ENCODE measurements at regions not wholly inside any gene's neighbourhood (a gene's known extent, or its start where the extent isn't known, plus 50 kb on each side); places are given as distances from the start of the nearest gene placed in this dataset.

- DNase-seq (ENCODE audit: low read depth, low spot score), result no peak
Observed at GRCh38 chr3:124532071-124532470, 198.2 kb upstream of the UMPS start.

DNA sequence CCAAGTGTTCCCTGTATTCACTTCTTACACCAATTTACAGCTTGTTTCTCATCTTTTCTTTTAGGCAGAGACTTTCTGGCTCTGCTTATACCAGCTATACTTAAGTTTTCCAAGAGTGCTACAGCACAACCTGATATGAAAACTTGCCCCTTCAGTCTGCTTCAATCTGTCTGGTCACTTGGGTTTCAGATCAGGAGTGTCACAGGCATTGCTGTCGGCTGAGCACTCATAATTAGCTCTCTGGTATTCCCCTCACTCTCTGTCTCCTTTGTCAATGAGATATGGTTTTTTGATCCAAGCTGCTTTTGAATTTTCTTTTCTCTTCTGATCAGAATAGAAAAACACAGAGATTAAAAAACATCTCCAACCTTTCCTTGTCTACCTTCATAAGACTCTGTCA lies 194.9 kb upstream of the UMPS start:
- no peak for DNase-seq (ENCODE audit: low read depth, low spot score)

DNA sequence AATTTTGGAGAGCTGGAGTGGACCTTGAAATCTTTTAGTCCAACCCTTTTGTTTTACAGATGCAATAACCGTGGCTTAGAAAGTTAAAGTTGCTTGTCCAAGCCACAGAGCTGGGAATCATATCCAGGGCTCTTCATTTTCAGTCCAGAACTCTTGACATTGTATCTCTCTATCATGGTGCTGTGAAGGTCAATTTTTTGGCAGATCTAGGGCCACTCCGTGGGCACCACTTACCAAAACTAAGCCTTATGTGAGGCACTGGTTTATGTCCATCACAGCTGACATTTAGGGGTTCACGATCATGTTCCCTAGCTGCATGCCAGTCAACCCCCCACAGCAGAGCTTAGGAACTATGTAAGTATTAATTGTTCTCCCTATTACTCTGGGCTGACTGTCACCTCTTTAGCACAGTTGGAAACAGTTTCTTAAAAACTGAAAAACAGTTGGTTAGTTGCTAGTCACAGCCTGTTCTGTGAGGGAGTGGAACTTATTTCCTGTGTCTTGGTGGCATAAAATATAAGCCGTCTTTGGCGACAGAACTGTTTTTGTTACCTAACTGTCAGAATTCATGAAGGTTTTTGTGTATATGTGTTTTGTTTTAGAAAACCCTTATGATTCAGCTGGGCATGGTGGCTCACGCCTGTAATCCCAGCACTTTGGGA lies 189.6 kb upstream of the UMPS start:
- DNase-seq (ENCODE audit: low read depth, low spot score), result no peak

DNA sequence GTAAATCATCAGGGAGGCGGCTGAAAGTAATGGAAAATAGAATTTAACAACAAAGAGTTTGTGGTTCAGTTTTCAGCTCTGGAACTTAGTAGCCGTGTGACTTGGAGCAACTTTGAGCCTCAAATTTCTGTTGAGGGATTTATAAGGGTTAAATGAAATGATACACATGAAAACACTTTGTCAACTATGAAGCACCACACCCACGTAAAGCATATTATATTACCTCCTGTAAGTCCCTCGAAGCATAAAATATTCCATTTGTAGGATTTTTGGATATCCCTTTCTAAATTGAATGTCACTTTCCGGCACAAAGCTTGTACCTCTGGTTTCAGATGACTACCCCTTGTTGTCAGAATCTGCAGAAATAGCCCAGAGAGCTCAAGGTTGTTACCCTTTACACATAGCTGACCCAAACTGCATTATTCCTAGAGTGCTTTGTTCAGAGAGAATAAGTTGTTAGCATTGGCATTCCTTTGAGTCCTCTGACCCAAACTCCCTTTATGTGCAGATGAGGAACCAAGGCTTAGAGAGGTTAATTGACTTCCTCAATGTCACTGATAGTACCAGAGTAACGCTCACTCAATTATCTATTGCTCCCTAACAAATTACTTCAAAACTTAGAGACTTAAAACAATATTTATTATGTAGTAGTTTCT lies 187.9 kb upstream of the UMPS start:
- DNase-seq (ENCODE audit: low read depth, low spot score), result no peak

GRCh38 chr3:124545891-124546290 lies 184.4 kb upstream of the UMPS start:
- DNase-seq (ENCODE audit: low read depth, low spot score), result no peak

- no peak for DNase-seq (ENCODE audit: low read depth, low spot score)
Observed at GRCh38 chr3:124552224-124552623, 178.0 kb upstream of the UMPS start.

DNA sequence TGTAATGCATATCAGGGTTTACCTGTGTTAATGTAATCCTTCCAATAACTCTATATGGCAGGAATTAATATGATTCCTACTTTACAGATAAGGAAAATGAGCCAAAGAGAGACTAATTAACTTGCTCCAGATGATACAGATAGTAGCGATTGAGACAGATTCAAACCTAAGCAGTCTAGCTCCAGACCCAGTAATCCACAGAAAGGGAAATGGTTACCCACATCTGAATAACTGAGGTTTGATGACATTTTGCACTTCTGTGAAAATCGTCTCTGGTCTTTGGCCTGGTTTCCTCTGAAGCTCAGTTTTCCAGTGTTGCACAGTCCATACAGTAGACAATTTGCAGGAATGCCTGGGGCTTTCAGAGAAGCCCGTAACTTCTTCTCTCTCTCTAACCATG lies 177.1 kb upstream of the UMPS start:
- DNase-seq (ENCODE audit: low read depth, low spot score), result no peak

DNA sequence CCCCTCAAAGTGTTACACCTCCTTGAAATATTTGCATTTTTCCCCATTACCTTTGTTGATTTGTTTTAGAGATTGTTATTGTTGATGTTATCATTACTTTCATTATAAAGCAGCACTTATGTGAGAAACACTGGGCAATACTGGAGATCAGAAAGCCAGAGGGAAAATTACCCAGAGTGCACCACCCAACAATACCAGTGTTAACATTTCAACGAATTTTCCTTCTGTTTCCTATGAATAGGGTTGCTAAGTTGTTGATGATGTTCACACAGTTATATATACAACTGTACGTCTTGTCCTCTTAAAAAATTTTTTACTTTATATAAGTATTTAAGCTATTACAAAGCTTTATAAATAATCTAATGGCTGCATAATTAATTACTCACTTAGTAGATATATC lies 173.6 kb upstream of the UMPS start:
- no peak for DNase-seq (ENCODE audit: low read depth, low spot score)

GRCh38 chr3:124557433-124558232 lies 172.6 kb upstream of the UMPS start:
- peak; percentile 19 for DNase-seq (ENCODE audit: low read depth, low spot score)

DNA sequence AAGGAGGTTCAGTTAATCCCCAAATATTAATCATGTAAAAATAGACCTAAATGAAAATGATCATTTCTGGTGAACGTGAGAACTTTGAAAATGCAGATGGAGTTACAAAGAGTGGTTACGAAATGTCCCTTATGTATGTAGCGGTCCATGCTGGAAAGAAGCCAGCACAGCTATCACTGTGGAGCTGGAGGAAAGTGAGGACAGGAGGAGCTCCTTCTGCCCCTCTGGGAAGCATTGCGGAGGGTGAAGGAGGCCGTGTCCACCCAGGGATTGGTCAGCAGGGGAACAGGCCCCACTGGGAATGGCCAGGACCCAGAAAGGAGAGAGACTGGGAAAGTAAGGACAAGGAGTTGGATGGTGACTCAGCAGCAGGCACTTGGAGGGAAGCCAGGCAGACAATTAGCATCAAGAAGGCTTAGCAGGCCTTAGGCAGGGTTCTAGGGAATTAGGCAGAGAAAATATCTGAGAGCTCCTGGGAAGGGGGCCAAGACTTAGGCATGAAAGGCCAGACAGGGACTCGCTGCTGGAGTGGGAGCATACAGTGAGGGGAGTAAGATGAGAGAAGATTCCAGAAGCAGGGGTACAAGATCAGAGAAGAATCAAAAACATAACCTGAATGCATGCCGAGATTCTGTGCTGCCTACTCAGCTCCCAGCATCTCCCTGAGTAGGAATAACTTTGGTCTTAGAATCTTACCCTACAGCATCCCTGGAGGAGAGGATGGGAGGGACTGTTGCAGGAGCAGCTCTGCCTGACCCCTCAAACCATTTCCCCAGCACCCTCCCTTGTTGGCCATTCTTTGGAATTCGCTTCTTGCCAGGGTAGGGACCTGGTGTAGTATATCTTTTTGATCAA lies 171.0 kb upstream of the UMPS start:
- DNase-seq (ENCODE audit: low read depth, low spot score), result peak; percentile 77

- peak; percentile 63 for DNase-seq (ENCODE audit: low read depth, low spot score)
Observed at GRCh38 chr3:124559846-124560574, 170.2 kb upstream of the UMPS start.

DNA sequence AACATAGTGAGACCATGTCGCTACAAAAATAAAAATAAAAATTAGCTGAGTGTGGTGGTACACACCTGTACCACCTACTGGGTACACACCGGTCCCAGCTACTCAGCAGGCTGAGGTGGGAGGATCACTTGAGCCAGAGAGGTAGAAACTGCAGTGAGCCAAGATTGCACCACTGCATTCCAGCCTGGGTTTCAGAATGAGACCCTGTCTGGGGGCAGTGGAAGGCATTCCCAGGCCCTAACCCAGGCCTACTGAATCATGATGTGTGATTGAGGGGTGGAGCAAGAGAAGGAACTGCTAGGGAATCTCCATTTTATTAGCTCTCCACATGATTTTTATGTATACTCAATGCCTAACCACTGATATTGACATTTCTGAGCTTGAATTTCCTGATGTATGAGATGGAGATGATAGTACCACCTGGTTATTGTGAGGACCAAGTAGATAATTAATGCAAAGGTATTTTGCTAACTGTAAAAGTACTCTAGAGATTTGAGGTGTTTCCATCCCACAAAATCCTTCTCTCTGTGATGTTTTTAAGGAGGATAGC lies 169.5 kb upstream of the UMPS start:
- no peak for DNase-seq (ENCODE audit: low read depth, low spot score)

DNA sequence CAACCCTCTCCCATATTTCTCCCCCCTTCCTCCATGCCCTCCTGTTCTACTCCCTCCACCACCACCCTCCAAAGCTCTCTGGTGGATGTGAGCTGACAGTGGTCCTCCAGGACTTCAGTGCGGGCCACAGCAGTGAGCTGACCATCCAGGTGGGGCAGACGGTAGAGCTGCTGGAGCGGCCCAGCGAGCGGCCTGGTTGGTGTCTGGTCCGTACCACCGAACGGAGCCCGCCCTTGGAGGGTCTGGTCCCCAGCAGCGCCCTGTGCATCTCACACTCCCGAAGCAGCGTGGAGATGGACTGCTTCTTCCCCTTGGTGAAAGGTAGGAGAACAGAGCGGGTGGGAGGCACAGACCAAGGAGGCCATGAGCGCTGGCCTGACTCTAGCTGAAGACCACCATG lies 167.5 kb upstream of the UMPS start:
- no peak for DNase-seq (ENCODE audit: low read depth, low spot score)

DNA sequence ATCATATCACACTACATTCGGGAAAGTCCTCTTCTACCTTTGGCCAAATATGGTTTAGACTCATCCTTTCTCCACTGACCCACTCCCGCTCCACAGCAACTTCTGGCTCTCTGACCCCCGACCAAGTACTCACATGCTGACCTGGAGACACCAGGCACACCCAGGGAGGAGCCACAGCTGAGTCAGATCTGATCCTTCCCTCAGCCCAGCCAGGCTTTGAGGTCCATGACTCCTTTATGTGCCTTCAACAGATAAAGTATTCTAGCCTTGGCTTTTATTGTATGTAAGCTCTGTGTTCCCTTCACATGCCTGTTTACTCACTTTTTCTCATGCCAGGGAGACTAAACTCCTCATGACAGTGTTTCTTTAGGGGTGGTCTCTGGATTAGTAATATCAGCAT lies 166.9 kb upstream of the UMPS start:
- no peak for DNase-seq (ENCODE audit: low read depth, low spot score)

GRCh38 chr3:124565013-124565412 lies 165.2 kb upstream of the UMPS start:
- peak; percentile 13 for DNase-seq (ENCODE audit: low read depth, low spot score)

GRCh38 chr3:124565551-124565950 lies 164.7 kb upstream of the UMPS start:
- no peak for DNase-seq (ENCODE audit: low read depth, low spot score)

DNA sequence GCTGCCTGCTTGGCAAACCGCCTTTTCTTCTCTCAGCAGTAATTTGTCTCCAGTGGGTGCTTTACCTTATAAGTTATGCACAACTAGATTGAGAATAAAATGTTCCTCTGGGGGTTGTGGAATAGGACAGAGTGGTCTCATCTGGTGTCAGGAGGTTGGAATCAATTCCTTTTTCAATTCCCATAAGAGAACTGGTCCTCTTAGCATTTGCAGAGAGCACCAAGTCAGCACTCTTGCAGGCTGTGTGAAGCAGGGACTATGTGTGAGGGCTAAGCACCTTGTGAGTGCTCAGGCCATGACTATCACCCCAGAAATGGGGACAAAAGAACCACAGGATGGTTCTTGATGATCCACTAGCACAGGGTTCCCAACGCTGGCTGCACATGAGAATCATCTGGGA lies 163.6 kb upstream of the UMPS start:
- DNase-seq (ENCODE audit: low read depth, low spot score), result no peak

GRCh38 chr3:124567179-124567578 lies 163.1 kb upstream of the UMPS start:
- DNase-seq (ENCODE audit: low read depth, low spot score), result no peak

GRCh38 chr3:124569761-124570160 lies 160.5 kb upstream of the UMPS start:
- no peak for DNase-seq (ENCODE audit: low read depth, low spot score)

GRCh38 chr3:124570232-124570631 lies 160.0 kb upstream of the UMPS start:
- DNase-seq (ENCODE audit: low read depth, low spot score), result no peak

All from pulmonary artery endothelial cell (primary cell).